ENCODE measurements at regions not wholly inside any gene's neighbourhood (a gene's known extent, or its start where the extent isn't known, plus 50 kb on each side); places are given as distances from the start of the nearest gene placed in this dataset.

GRCh38 chr9:134970198-134970597 is 52.5 kb upstream of the FCN1 start:
- TF ChIP-seq POLR2AphosphoS5 (IDR thresholded peaks at IDR 0.05) (no peak), CTCF (IDR thresholded peaks at IDR 0.05) (no peak), POLR2A (IDR thresholded peaks at IDR 0.05) (no peak), EP300 (IDR thresholded peaks at IDR 0.05) (no peak)
